WTC11 (cell line): ENCODE measurements at regions not wholly inside any gene's neighbourhood (a gene's known extent, or its start where the extent isn't known, plus 50 kb on each side); places are given as distances from the start of the nearest gene placed in this dataset.

Experiments
- ATAC-seq: fragments of 200-7000 bp; cut with Tn5 transposase; 2 replicates; pipeline ENCODE4 v1.10.0; 2021; ENCODE audit warnings: mild to moderate bottlenecking, moderate library complexity
- CTCF ChIA-PET: fragments of 300-600 bp; sonication (Branson Sonifier 250); formaldehyde crosslinking; loops from one replicate; lab custom pipeline; 2021; ENCODE audit warnings: antibody characterized with exemption; lab: Charles Lee
- POLR2A ChIA-PET: fragments of 350-600 bp; sonication (Branson Sonifier 250); formaldehyde crosslinking; loops from one replicate; lab custom pipeline; 2021; ENCODE audit warnings: antibody characterized with exemption; lab: Charles Lee
- DNase-seq: peaks from one replicate; pipeline ENCODE4 v3.0.0; 2021; ENCODE audit warnings: low spot score
- H3K27ac Mint-ChIP-seq: 2 replicates; pipeline ENCODE4 v1.8.0; 2021; ENCODE audit warnings: mixed read lengths
- H3K27me3 Mint-ChIP-seq: 2 replicates; pipeline ENCODE4 v1.8.0; 2021; ENCODE audit warnings: low read depth, mild to moderate bottlenecking, moderate library complexity, mixed read lengths
- H3K36me3 Mint-ChIP-seq: 2 replicates; pipeline ENCODE4 v1.8.0; 2021; ENCODE audit warnings: mixed read lengths
- H3K4me1 Mint-ChIP-seq: 2 replicates; pipeline ENCODE4 v1.8.0; 2022; ENCODE audit warnings: mixed read lengths
- H3K4me3 Mint-ChIP-seq: 2 replicates; pipeline ENCODE4 v1.8.0; 2021; ENCODE audit warnings: mild to moderate bottlenecking, moderate library complexity, mixed read lengths
- H3K9me3 Mint-ChIP-seq: 2 replicates; pipeline ENCODE4 v1.8.0; 2021; ENCODE audit warnings: mixed read lengths
- ATF3 ChIP-seq: sonication (generic); formaldehyde crosslinking; conservative IDR thresholded peaks from 2 replicates; pipeline ENCODE4 v1.8.1; 2022; ENCODE audit warnings: mild to moderate bottlenecking, missing genetic modification reagents
- CREM ChIP-seq: sonication (generic); formaldehyde crosslinking; IDR thresholded peaks from 2 replicates; pipeline ENCODE4 v1.8.1; 2022; ENCODE audit warnings: mild to moderate bottlenecking, missing genetic modification reagents, moderate library complexity
- ELF4 ChIP-seq: sonication (generic); formaldehyde crosslinking; IDR thresholded peaks from 2 replicates; pipeline ENCODE4 v1.8.1; 2022; ENCODE audit warnings: low read depth, mild to moderate bottlenecking, moderate library complexity, missing genetic modification reagents
- ESRRA ChIP-seq: sonication (generic); formaldehyde crosslinking; IDR thresholded peaks from 2 replicates; pipeline ENCODE4 v1.8.1; 2022; ENCODE audit warnings: mild to moderate bottlenecking, missing genetic modification reagents, borderline replicate concordance
- JAZF1 ChIP-seq: fragments of 250-450 bp; sonication (Bioruptor Pico); IDR thresholded peaks from 2 replicates; pipeline ENCODE4 v1.9.0; 2021; ENCODE audit warnings: moderate library complexity, mild to moderate bottlenecking, inconsistent platforms
- JUN ChIP-seq: sonication (generic); formaldehyde crosslinking; IDR thresholded peaks from 2 replicates; pipeline ENCODE4 v1.8.0; 2023; ENCODE audit warnings: mild to moderate bottlenecking, missing genetic modification reagents
- PRRX2 ChIP-seq: fragments of 250-450 bp; sonication (Bioruptor Pico); IDR thresholded peaks from 2 replicates; pipeline ENCODE4 v1.8.0; 2021; ENCODE audit warnings: mild to moderate bottlenecking
- RELA ChIP-seq: sonication (generic); formaldehyde crosslinking; IDR thresholded peaks from 2 replicates; pipeline ENCODE4 v1.8.1; 2022; ENCODE audit warnings: missing genetic modification reagents, mild to moderate bottlenecking, borderline replicate concordance
- STAT6 ChIP-seq: sonication (generic); formaldehyde crosslinking; conservative IDR thresholded peaks from 2 replicates; pipeline ENCODE4 v1.8.1; 2023; ENCODE audit warnings: mild to moderate bottlenecking, low read depth, missing genetic modification reagents, moderate library complexity
- TEAD1 ChIP-seq: sonication (generic); formaldehyde crosslinking; IDR thresholded peaks from 2 replicates; pipeline ENCODE4 v1.8.0; 2022; ENCODE audit warnings: mild to moderate bottlenecking, missing genetic modification reagents
- TEAD4 ChIP-seq: sonication (generic); formaldehyde crosslinking; IDR thresholded peaks from 2 replicates; pipeline ENCODE4 v1.8.0; 2022; ENCODE audit warnings: mild to moderate bottlenecking, missing genetic modification reagents
- USF2 ChIP-seq: sonication (generic); formaldehyde crosslinking; IDR thresholded peaks from 2 replicates; pipeline ENCODE4 v1.8.1; 2023; ENCODE audit warnings: mild to moderate bottlenecking, missing genetic modification reagents, moderate library complexity
- ZNF219 ChIP-seq: sonication (generic); formaldehyde crosslinking; IDR thresholded peaks from 2 replicates; pipeline ENCODE4 v1.8.0; 2023; ENCODE audit warnings: missing genetic modification reagents, mild to moderate bottlenecking, borderline replicate concordance
- ZNF232 ChIP-seq: sonication (generic); formaldehyde crosslinking; IDR thresholded peaks from 2 replicates; pipeline ENCODE4 v1.8.0; 2022; ENCODE audit warnings: mild to moderate bottlenecking, missing genetic modification reagents
- ZNF532 ChIP-seq: fragments of 250-450 bp; sonication (Bioruptor Pico); IDR thresholded peaks from 2 replicates; pipeline ENCODE4 v1.9.0; 2021; ENCODE audit warnings: mild to moderate bottlenecking, borderline replicate concordance

GRCh38 chr9:87229108-87229507 lies 268.6 kb upstream of the DAPK1 start:
- DNase-seq, result no peak
- no peak overlapping the region for H3K4me3 Mint-ChIP-seq
- TF ChIP-seq STAT6, result no peak
- no peak for TF ChIP-seq ZNF532 (CRISPR knock-in tag)
- TF ChIP-seq ZNF232 (CRISPR knock-in tag), result no peak
- TF ChIP-seq PRRX2 (CRISPR knock-in tag), result no peak
- no peak for TF ChIP-seq USF2 (CRISPR knock-in tag)
- no peak for TF ChIP-seq ELF4 (CRISPR knock-in tag)
- TF ChIP-seq ZNF219 (CRISPR knock-in tag), result no peak
- TF ChIP-seq JUN (CRISPR knock-in tag), result no peak
- H3K4me1 Mint-ChIP-seq, result peaks cover under 1% of the 10 kb centered on the region; the same call in 1 of the 2 replicates
- H3K36me3 Mint-ChIP-seq, result 0 out of 2 replicates have a peak, but pooled peaks cover 2% of the 10 kb centered on the region
- H3K27ac Mint-ChIP-seq, result no peak overlapping the region
- H3K27me3 Mint-ChIP-seq, result no peaks in the 10 kb centered on the region
- peaks cover 18% of the 10 kb centered on the region for H3K9me3 Mint-ChIP-seq
- POLR2A ChIA-PET, result no interaction called here
- CTCF ChIA-PET, result no interaction called here
- ATAC-seq, result no peak

GRCh38 chr9:87233431-87233830 lies 264.2 kb upstream of the DAPK1 start:
- ATAC-seq (no peak), DNase-seq (no peak)
- Mint-ChIP-seq H3K27me3 (no peaks in the 10 kb centered on the region), H3K27ac (no peak overlapping the region), H3K36me3 (0 out of 2 replicates have a peak, but pooled peaks cover 2% of the 10 kb centered on the region), H3K4me3 (no peak overlapping the region), H3K9me3 (peaks cover 18% of the 10 kb centered on the region), H3K4me1 (peaks cover 3% of the 10 kb centered on the region)
- TF ChIP-seq ESRRA (CRISPR knock-in tag) (no peak), JAZF1 (CRISPR knock-in tag) (no peak), CREM (CRISPR knock-in tag) (no peak), ATF3 (CRISPR knock-in tag) (no peak), RELA (no peak), PRRX2 (CRISPR knock-in tag) (no peak), TEAD4 (CRISPR knock-in tag) (no peak), TEAD1 (CRISPR knock-in tag) (no peak)
- ChIA-PET POLR2A (no interaction called here), CTCF (interaction anchor here (1.0 kb wide), 1 partner anchor 819 kb away, joined by 3 read pairs; no protein-coding TSS in a partner anchor)
